Esophagus muscularis mucosa (tissue), 4 donors: ENCODE measurements at regions not wholly inside any gene's neighbourhood (a gene's known extent, or its start where the extent isn't known, plus 50 kb on each side); places are given as distances from the start of the nearest gene placed in this dataset.

Experiments used
- DNase-seq: peaks from one replicate; pipeline ENCODE4 v3.0.0-alpha.2; 2017; ENCODE audit errors: extremely low spot score
- H3K27ac ChIP-seq, 4 donors: fragments of 200-600 bp; sonication (generic); replicated peaks in 1 of 4; 1 replicate in 3 of 4; 2 replicates in 1 of 4; pipeline ENCODE4 v1.5.1; 2016 to 2019; ENCODE audit warnings: mild to moderate bottlenecking in 1 of 4
- H3K27me3 ChIP-seq, 4 donors: fragments of 200-600 bp; sonication (generic); one replicate each; pipeline versions ENCODE4 v1.5.1 to v1.6.0; 2016 to 2019
- H3K36me3 ChIP-seq, 4 donors: fragments of 200-600 bp; sonication (generic); one replicate each; pipeline ENCODE4 v1.5.1; 2016 to 2019
- H3K4me1 ChIP-seq, 4 donors: fragments of 200-600 bp; sonication (generic); one replicate each; pipeline ENCODE4 v1.5.1; 2016 to 2019
- H3K4me3 ChIP-seq, 4 donors: fragments of 200-600 bp; sonication (generic); 1 replicate in 2 of 4; 2 replicates in 2 of 4; pipeline ENCODE4 v1.5.1; 2016 to 2019; ENCODE audit warnings: mild to moderate bottlenecking in 4 of 4, moderate library complexity in 1 of 4
- H3K9me3 ChIP-seq, 4 donors: fragments of 200-600 bp; sonication (generic); 1 replicate in 3 of 4; 2 replicates in 1 of 4; pipeline ENCODE4 v1.5.1; 2016 to 2019
- CTCF ChIP-seq, 3 experiments: fragments of 200-600 bp in 2 of 3; fragments of 450-650 bp in 1 of 3; sonication (generic) in 2 of 3; IDR thresholded peaks; one replicate each; pipeline ENCODE4 v1.5.1; 2017 to 2019; ENCODE audit warnings: antibody characterized with exemption in 3 of 3, mild to moderate bottlenecking in 2 of 3, moderate library complexity in 1 of 3
- EP300 ChIP-seq: sonication (generic); formaldehyde crosslinking; IDR thresholded peaks from one replicate; pipeline ENCODE4 v1.6.1; 2017; ENCODE audit warnings: antibody characterized with exemption
- POLR2A ChIP-seq: fragments of 450-650 bp; IDR thresholded peaks from one replicate; pipeline ENCODE4 v1.6.1; 2017; ENCODE audit warnings: antibody characterized with exemption, moderate library complexity, mild to moderate bottlenecking, low read depth
- POLR2AphosphoS5 ChIP-seq, 2 donors: sonication (generic); formaldehyde crosslinking; IDR thresholded peaks; one replicate each; pipeline ENCODE4 v1.6.1; 2017; ENCODE audit warnings: antibody characterized with exemption in 2 of 2
- WGBS: methylation state at CpG from one replicate; pipeline ENCODE4 v1.1.5; 2018; 5-methylcytosine and 5-hydroxymethylcytosine counted together
- intact Hi-C: fragments of 100-400 bp; cut with DNase I; formaldehyde crosslinking; loops from one replicate; pipeline ENCODE4 v1.15.1; 2023

- no peak for TF ChIP-seq CTCF (IDR thresholded peaks at IDR 0.05)
- TF ChIP-seq POLR2AphosphoS5 (IDR thresholded peaks at IDR 0.05), result no peak
- TF ChIP-seq POLR2A, result no peak
- TF ChIP-seq EP300, result no peak
- Histone ChIP-seq H3K27ac (no peak overlapping the region), H3K9me3 (no peaks in the 10 kb centered on the region), H3K4me3 (no peak overlapping the region), H3K4me1 (no peaks in the 10 kb centered on the region), H3K27me3 (no peaks in the 10 kb centered on the region), H3K36me3 (no peaks in the 10 kb centered on the region)
- DNase-seq, result no peak
- intact Hi-C loops, result no loop called here
- WGBS, result 59% methylated on average over 1 of the region's 1 CpG
Measured at GRCh38 chr1:69321311-69321710, 246.4 kb upstream of the LRRC7 start.

GRCh38 chr1:69328186-69328585 is 239.5 kb upstream of the LRRC7 start:
- WGBS, result 89% methylated on average over 5 of the region's 5 CpGs
- no peak overlapping the region for H3K27ac ChIP-seq
- H3K9me3 ChIP-seq, result peaks cover 0 to 5% (median 1%) of the 10 kb centered on the region in 4 donors
- H3K4me1 ChIP-seq, result no peaks in the 10 kb centered on the region
- H3K36me3 ChIP-seq, result no peaks in the 10 kb centered on the region
- TF ChIP-seq POLR2AphosphoS5 (IDR thresholded peaks at IDR 0.05) (no peak), POLR2A (no peak), CTCF (IDR thresholded peaks at IDR 0.05) (no peak), EP300 (no peak)
- no peaks in the 10 kb centered on the region for H3K27me3 ChIP-seq
- intact Hi-C loops, result no loop called here
- no peak overlapping the region for H3K4me3 ChIP-seq
- no peak for DNase-seq

- H3K4me1 ChIP-seq, result no peaks in the 10 kb centered on the region
- H3K27me3 ChIP-seq, result no peaks in the 10 kb centered on the region
- no peaks in the 10 kb centered on the region for H3K36me3 ChIP-seq
- H3K27ac ChIP-seq, result no peak overlapping the region
- TF ChIP-seq POLR2A (no peak), EP300 (no peak), POLR2AphosphoS5 (IDR thresholded peaks at IDR 0.05) (no peak), CTCF (IDR thresholded peaks at IDR 0.05) (no peak)
- no peak overlapping the region for H3K4me3 ChIP-seq
- H3K9me3 ChIP-seq, result no peaks in the 10 kb centered on the region
- intact Hi-C loops, result no loop called here
- DNase-seq, result no peak
- WGBS, result 71% methylated on average over 2 of the region's 2 CpGs
Measured at GRCh38 chr1:69363236-69363635, 204.5 kb upstream of the LRRC7 start.

- Histone ChIP-seq H3K9me3 (peaks cover 0 to 5% (median 0%) of the 10 kb centered on the region in 4 donors), H3K4me3 (no peak overlapping the region), H3K4me1 (no peaks in the 10 kb centered on the region), H3K36me3 (no peaks in the 10 kb centered on the region), H3K27me3 (no peaks in the 10 kb centered on the region), H3K27ac (no peak overlapping the region)
- TF ChIP-seq EP300, result no peak
- no peak for TF ChIP-seq POLR2A
- TF ChIP-seq POLR2AphosphoS5 (IDR thresholded peaks at IDR 0.05), result no peak
- no peak for TF ChIP-seq CTCF (IDR thresholded peaks at IDR 0.05)
- DNase-seq, result no peak
- 71% methylated on average over 4 of the region's 4 CpGs for WGBS
- intact Hi-C loops, result no loop called here
Measured at GRCh38 chr1:69373520-69373919, 194.2 kb upstream of the LRRC7 start.

- H3K4me1 ChIP-seq, result no peaks in the 10 kb centered on the region
- intact Hi-C loops, result no loop called here
- H3K36me3 ChIP-seq, result no peaks in the 10 kb centered on the region
- H3K27ac ChIP-seq, result no peak overlapping the region
- no peaks in the 10 kb centered on the region for H3K9me3 ChIP-seq
- 87% methylated on average over 1 of the region's 1 CpG for WGBS
- no peak for DNase-seq
- H3K4me3 ChIP-seq, result no peak overlapping the region
- H3K27me3 ChIP-seq, result no peaks in the 10 kb centered on the region
- TF ChIP-seq POLR2A, result no peak
- no peak for TF ChIP-seq POLR2AphosphoS5 (IDR thresholded peaks at IDR 0.05)
- no peak for TF ChIP-seq EP300
- TF ChIP-seq CTCF (IDR thresholded peaks at IDR 0.05), result no peak
Measured at GRCh38 chr1:69376408-69376807, 191.3 kb upstream of the LRRC7 start.
